Breast epithelium (tissue), 4 donors: ENCODE measurements at regions not wholly inside any gene's neighbourhood (a gene's known extent, or its start where the extent isn't known, plus 50 kb on each side); places are given as distances from the start of the nearest gene placed in this dataset.
"Not testable (repeated sequence)": the region's sequence is repeated elsewhere in the genome, so short reads cannot be mapped to it uniquely, and the experiment has no call there.

Source experiments
- DNase-seq, 2 donors: peaks; one replicate each; pipeline ENCODE4 v3.0.0-alpha.2; 2019; ENCODE audit warnings: low spot score in 2 of 2
- H3K27ac ChIP-seq, 2 donors: fragments of 200-600 bp; sonication (generic) in 1 of 2; one replicate each; pipeline ENCODE4 v1.5.1; 2016 to 2019; ENCODE audit warnings: mild to moderate bottlenecking in 1 of 2
- H3K27me3 ChIP-seq, 2 donors: fragments of 200-600 bp; sonication (generic) in 1 of 2; one replicate each; pipeline versions ENCODE4 v1.5.1 to v1.6.0; 2017 to 2019; ENCODE audit warnings: control low read depth in 1 of 2, mild to moderate bottlenecking in 1 of 2
- H3K36me3 ChIP-seq: fragments of 200-600 bp; one replicate; pipeline ENCODE4 v1.5.1; 2019
- H3K4me1 ChIP-seq, 2 donors: fragments of 200-600 bp; sonication (generic); one replicate each; pipeline ENCODE4 v1.5.1; 2016 to 2019; ENCODE audit warnings: control low read depth in 1 of 2
- H3K4me3 ChIP-seq, 3 donors: fragments of 200-600 bp; sonication (generic); 1 replicate in 2 of 3; 2 replicates in 1 of 3; pipeline ENCODE4 v1.5.1; 2016 to 2019; ENCODE audit warnings: mild to moderate bottlenecking in 3 of 3, moderate library complexity in 2 of 3
- H3K9me3 ChIP-seq, 2 donors: fragments of 200-600 bp; sonication (generic) in 1 of 2; one replicate each; pipeline ENCODE4 v1.5.1; 2016 to 2019; ENCODE audit warnings: control low read depth in 1 of 2
- CTCF ChIP-seq, 3 donors: fragments of 450-650 bp; IDR thresholded peaks; one replicate each; pipeline ENCODE4 v1.5.1; 2016 to 2017; ENCODE audit warnings: antibody characterized with exemption in 3 of 3, mild to moderate bottlenecking in 3 of 3, moderate library complexity in 3 of 3
- POLR2A ChIP-seq: fragments of 450-650 bp; IDR thresholded peaks from one replicate; pipeline ENCODE4 v1.6.1; 2016; ENCODE audit warnings: antibody characterized with exemption, mild to moderate bottlenecking, moderate library complexity
- POLR2AphosphoS5 ChIP-seq, 3 donors: sonication (generic); formaldehyde crosslinking; IDR thresholded peaks; one replicate each; pipeline ENCODE4 v1.6.1; 2017; ENCODE audit warnings: antibody characterized with exemption in 3 of 3
- intact Hi-C: fragments of 100-400 bp; cut with DNase I; formaldehyde crosslinking; loops from one replicate; pipeline ENCODE4 v1.15.1; 2023; ENCODE audit warnings: low total_unique reads

- no peak overlapping the region for H3K27ac ChIP-seq
- no peak overlapping the region for H3K4me3 ChIP-seq
- no peaks in the 10 kb centered on the region for H3K4me1 ChIP-seq
- DNase-seq, result no peak
- no peaks in the 10 kb centered on the region for H3K36me3 ChIP-seq
- H3K27me3 ChIP-seq, result no peaks in the 10 kb centered on the region
- no peaks in the 10 kb centered on the region for H3K9me3 ChIP-seq
- no peak for TF ChIP-seq CTCF (IDR thresholded peaks at IDR 0.05)
- TF ChIP-seq POLR2AphosphoS5 (IDR thresholded peaks at IDR 0.05), result no peak
- TF ChIP-seq POLR2A, result no peak
- intact Hi-C loops, result no loop called here
These were observed 729.1 kb upstream of the MGAT4C start for GRCh38 chr12:86985298-86985697.

GRCh38 chr12:86970595-86970994 is 714.4 kb upstream of the MGAT4C start:
- H3K27me3 ChIP-seq, intact Hi-C loops, H3K36me3 ChIP-seq, H3K4me3 ChIP-seq, H3K27ac ChIP-seq, H3K4me1 ChIP-seq, H3K9me3 ChIP-seq, DNase-seq: not testable (repeated sequence)

GRCh38 chr12:86959766-86960458 is 703.7 kb upstream of the MGAT4C start:
- H3K9me3 ChIP-seq, result no peaks in the 10 kb centered on the region
- no peaks in the 10 kb centered on the region for H3K27me3 ChIP-seq
- H3K4me3 ChIP-seq, result no peak overlapping the region
- TF ChIP-seq POLR2A (no peak), POLR2AphosphoS5 (IDR thresholded peaks at IDR 0.05) (no peak), CTCF (IDR thresholded peaks at IDR 0.05) (no peak)
- intact Hi-C loops, result loop anchor here (5.0 kb wide), 1 partner anchor 1043 kb away; no protein-coding TSS in a partner anchor
- no peak for DNase-seq
- no peaks in the 10 kb centered on the region for H3K4me1 ChIP-seq
- no peak overlapping the region for H3K27ac ChIP-seq
- H3K36me3 ChIP-seq, result no peaks in the 10 kb centered on the region

- H3K36me3 ChIP-seq, result no peaks in the 10 kb centered on the region
- no peaks in the 10 kb centered on the region for H3K9me3 ChIP-seq
- no peak for TF ChIP-seq POLR2AphosphoS5 (IDR thresholded peaks at IDR 0.05)
- TF ChIP-seq CTCF (IDR thresholded peaks at IDR 0.05), result no peak
- TF ChIP-seq POLR2A, result no peak
- DNase-seq, result no peak
- no peaks in the 10 kb centered on the region for H3K27me3 ChIP-seq
- no peak overlapping the region for H3K27ac ChIP-seq
- H3K4me1 ChIP-seq, result no peaks in the 10 kb centered on the region
- H3K4me3 ChIP-seq, result no peak overlapping the region
- intact Hi-C loops, result no loop called here
These were observed 694.3 kb upstream of the MGAT4C start for GRCh38 chr12:86950444-86950843.

GRCh38 chr12:86950043-86950442 is 693.9 kb upstream of the MGAT4C start:
- no peak for TF ChIP-seq POLR2AphosphoS5 (IDR thresholded peaks at IDR 0.05)
- TF ChIP-seq POLR2A, result no peak
- TF ChIP-seq CTCF (IDR thresholded peaks at IDR 0.05), result no peak
- no peaks in the 10 kb centered on the region for H3K36me3 ChIP-seq
- no peaks in the 10 kb centered on the region for H3K9me3 ChIP-seq
- no peak overlapping the region for H3K4me3 ChIP-seq
- intact Hi-C loops, result no loop called here
- no peak overlapping the region for H3K27ac ChIP-seq
- no peak for DNase-seq
- H3K27me3 ChIP-seq, result no peaks in the 10 kb centered on the region
- no peaks in the 10 kb centered on the region for H3K4me1 ChIP-seq

GRCh38 chr12:86948851-86949250 is 692.7 kb upstream of the MGAT4C start:
- Histone ChIP-seq H3K36me3 (no peaks in the 10 kb centered on the region), H3K9me3 (no peaks in the 10 kb centered on the region), H3K27me3 (no peaks in the 10 kb centered on the region), H3K27ac (no peak overlapping the region), H3K4me1 (no peaks in the 10 kb centered on the region), H3K4me3 (no peak overlapping the region)
- intact Hi-C loops, result no loop called here
- TF ChIP-seq POLR2A, result no peak
- no peak for TF ChIP-seq CTCF (IDR thresholded peaks at IDR 0.05)
- no peak for TF ChIP-seq POLR2AphosphoS5 (IDR thresholded peaks at IDR 0.05)
- DNase-seq, result no peak
